CD14-positive monocyte (primary cell): ENCODE measurements at regions not wholly inside any gene's neighbourhood (a gene's known extent, or its start where the extent isn't known, plus 50 kb on each side); places are given as distances from the start of the nearest gene placed in this dataset. TPM values are rescaled to one million over a fixed set of nuclear protein-coding genes. Genes with fewer than 3 reads are reported as not detected.
"Not testable (repeated sequence)": the region's sequence is repeated elsewhere in the genome, so short reads cannot be mapped to it uniquely, and the experiment has no call there.

Experiments used
- DNase-seq, 3 donors: peaks; one replicate each; pipeline ENCODE4 v3.0.0-alpha.2; 2011 to 2022
- H2AFZ ChIP-seq: 2 replicates; pipeline ENCODE4 v1.6.0; 2012; ENCODE audit warnings: mild to moderate bottlenecking, low read depth, low read length, inconsistent platforms; ENCODE audit not compliant: insufficient read depth, poor library complexity, severe bottlenecking
- H3K27ac ChIP-seq, 2 donors: 1 replicate in 1 of 2; 2 replicates in 1 of 2; pipeline ENCODE4 v1.5.1; 2012 to 2013; ENCODE audit warnings: low read length in 2 of 2, control low read depth in 1 of 2, inconsistent platforms in 1 of 2, low read depth in 1 of 2, mild to moderate bottlenecking in 1 of 2
- H3K27me3 ChIP-seq, 2 donors: one replicate each; pipeline versions ENCODE4 v1.6.0 to v1.6.1; 2011 to 2013; ENCODE audit warnings: low read length in 2 of 2; ENCODE audit not compliant: control insufficient read depth in 2 of 2, insufficient read depth in 2 of 2
- H3K36me3 ChIP-seq, 2 donors: replicated peaks in 1 of 2; 1 replicate in 1 of 2; 2 replicates in 1 of 2; pipeline versions ENCODE4 v1.5.1 to v1.6.1; 2012 to 2013; ENCODE audit warnings: low read length in 2 of 2, control low read depth in 1 of 2, inconsistent platforms in 1 of 2, mild to moderate bottlenecking in 1 of 2; ENCODE audit not compliant: insufficient read depth in 2 of 2, control insufficient read depth in 1 of 2
- H3K4me1 ChIP-seq, 2 donors: 1 replicate in 1 of 2; 2 replicates in 1 of 2; pipeline versions ENCODE4 v1.5.1 to v1.6.1; 2012 to 2013; ENCODE audit warnings: low read length in 2 of 2, control low read depth in 1 of 2, inconsistent platforms in 1 of 2, mild to moderate bottlenecking in 1 of 2, moderate library complexity in 1 of 2; ENCODE audit not compliant: insufficient read depth in 2 of 2, control insufficient read depth in 1 of 2
- H3K4me2 ChIP-seq: replicated peaks from 2 replicates; pipeline ENCODE3; 2012; ENCODE audit warnings: low read length, moderate library complexity, mild to moderate bottlenecking; ENCODE audit not compliant: poor library complexity, severe bottlenecking; ENCODE audit errors: extremely low read depth
- H3K4me3 ChIP-seq, 3 experiments: fragments of 200-600 bp in 1 of 3; sonication (generic) in 1 of 3; replicated peaks in 1 of 3; 1 replicate in 2 of 3; 2 replicates in 1 of 3; pipeline ENCODE4 v1.5.1; 2011 to 2013; ENCODE audit warnings: low read length in 3 of 3, mild to moderate bottlenecking in 3 of 3, control low read depth in 2 of 3, low read depth in 2 of 3, inconsistent platforms in 1 of 3, moderate library complexity in 1 of 3
- H3K79me2 ChIP-seq: 2 replicates; pipeline ENCODE4 v1.6.0; 2012; ENCODE audit warnings: mild to moderate bottlenecking, control low read depth, inconsistent platforms, low read length, moderate library complexity; ENCODE audit not compliant: insufficient read depth
- H3K9ac ChIP-seq: 2 replicates; pipeline ENCODE4 v1.6.0; 2017; ENCODE audit warnings: low read length, mild to moderate bottlenecking; ENCODE audit not compliant: insufficient read depth, poor library complexity, severe bottlenecking
- H3K9me3 ChIP-seq, 2 donors: replicated peaks in 1 of 2; 1 replicate in 1 of 2; 2 replicates in 1 of 2; pipeline versions ENCODE4 v1.5.1 to v1.6.1; 2012 to 2013; ENCODE audit warnings: low read length in 2 of 2, control low read depth in 1 of 2; ENCODE audit not compliant: control insufficient read depth in 1 of 2, insufficient read depth in 1 of 2
- H4K20me1 ChIP-seq: 2 replicates; pipeline ENCODE4 v1.6.0; 2012; ENCODE audit warnings: mild to moderate bottlenecking, low read length, control low read depth, moderate library complexity; ENCODE audit not compliant: insufficient read depth
- H3K27ac Mint-ChIP-seq, 7 donors: one replicate each; pipeline ENCODE4 v1.8.0; 2020; ENCODE audit warnings: mild to moderate bottlenecking in 7 of 7, mixed read lengths in 7 of 7, moderate library complexity in 6 of 7, inconsistent platforms in 2 of 7
- H3K27me3 Mint-ChIP-seq, 3 donors: one replicate each; pipeline ENCODE4 v1.8.0; 2021 to 2022; ENCODE audit warnings: low read depth in 3 of 3, mild to moderate bottlenecking in 3 of 3, mixed read lengths in 3 of 3, moderate library complexity in 3 of 3, inconsistent platforms in 1 of 3
- H3K36me3 Mint-ChIP-seq, 2 donors: one replicate each; pipeline ENCODE4 v1.8.0; 2020; ENCODE audit warnings: mixed read lengths in 2 of 2, inconsistent platforms in 1 of 2, mild to moderate bottlenecking in 1 of 2
- H3K4me1 Mint-ChIP-seq: one replicate; pipeline ENCODE4 v1.8.0; 2020; ENCODE audit warnings: mild to moderate bottlenecking, mixed read lengths
- H3K4me3 Mint-ChIP-seq, 2 donors: one replicate each; pipeline ENCODE4 v1.8.0; 2020; ENCODE audit warnings: mild to moderate bottlenecking in 2 of 2, mixed read lengths in 2 of 2, moderate library complexity in 1 of 2
- H3K9me3 Mint-ChIP-seq, 7 donors: one replicate each; pipeline ENCODE4 v1.8.0; 2020 to 2022; ENCODE audit warnings: mixed read lengths in 7 of 7, mild to moderate bottlenecking in 6 of 7, moderate library complexity in 6 of 7, inconsistent platforms in 2 of 7
- WGBS: methylation state at CpG from one replicate; pipeline ENCODE4 v1.1.5; 2013; ENCODE audit warnings: missing lambda C conversion rate; ENCODE audit not compliant: insufficient coverage; 5-methylcytosine and 5-hydroxymethylcytosine counted together
- intact Hi-C, 2 donors: fragments of 100-400 bp; cut with micrococcal nuclease; formaldehyde crosslinking; loops; one replicate each; pipeline versions ENCODE4 v1.15.0 to v1.15.1; 2023
- small RNA-seq: library from RNA; depleted of rRNA; stranded (forward); fragments of <200 nt; gene quantifications from one replicate; pipeline ENCODE3, GENCODE V24; 2012; ENCODE audit warnings: low read depth; ENCODE audit not compliant: insufficient read length

- DNase-seq, H3K4me3 Mint-ChIP-seq, H3K27ac ChIP-seq, H3K36me3 Mint-ChIP-seq, H3K4me2 ChIP-seq, H3K9ac ChIP-seq, intact Hi-C loops, H4K20me1 ChIP-seq, H3K27ac Mint-ChIP-seq, H3K9me3 Mint-ChIP-seq, H3K4me3 ChIP-seq, H3K9me3 ChIP-seq, H3K36me3 ChIP-seq, H2AFZ ChIP-seq, H3K27me3 ChIP-seq, H3K79me2 ChIP-seq: not testable (repeated sequence)
- H3K27me3 Mint-ChIP-seq, result peaks cover 3 to 13% (median 4%) of the 10 kb centered on the region in 3 donors
- peaks cover 15 to 18% of the 10 kb centered on the region in 2 donors for H3K4me1 ChIP-seq
- WGBS, result 93% methylated on average over 18 of the region's 30 CpGs
- peaks cover 16% of the 10 kb centered on the region for H3K4me1 Mint-ChIP-seq
Measured at GRCh38 chr16:21545664-21546326, 53.6 kb upstream of the METTL9 start.

DNA sequence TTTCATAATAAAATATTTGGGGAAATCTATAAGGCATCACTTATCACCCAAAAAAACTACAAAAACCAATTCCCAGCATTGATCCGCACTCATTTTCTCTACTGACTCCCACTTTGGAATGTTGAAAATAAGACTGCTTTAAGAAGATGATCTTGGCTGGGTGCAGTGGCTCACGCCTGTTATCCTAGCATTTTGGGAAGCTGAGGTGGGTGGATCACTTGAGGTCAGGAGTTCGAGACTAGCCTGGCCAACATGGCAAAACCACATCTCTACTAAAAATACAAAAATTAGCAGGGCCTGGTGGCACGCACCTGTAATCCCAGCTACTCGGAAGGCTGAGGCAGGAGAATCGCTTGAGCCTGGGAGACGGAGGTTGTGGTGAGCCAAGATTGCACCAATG lies 50.0 kb upstream of the METTL9 start:
- H3K36me3 ChIP-seq, H3K4me2 ChIP-seq, intact Hi-C loops, H3K4me1 ChIP-seq, H3K27ac ChIP-seq, H3K4me3 Mint-ChIP-seq, H3K4me1 Mint-ChIP-seq, H3K27me3 Mint-ChIP-seq, H3K27me3 ChIP-seq, H3K4me3 ChIP-seq, H2AFZ ChIP-seq, H3K9ac ChIP-seq, H3K79me2 ChIP-seq, H3K36me3 Mint-ChIP-seq, H3K9me3 ChIP-seq, DNase-seq, H3K27ac Mint-ChIP-seq, H3K9me3 Mint-ChIP-seq, H4K20me1 ChIP-seq: not testable (repeated sequence)
- no CpG with 5 or more reads among the region's 7 CpGs for WGBS

Small RNAs in the stretch of these regions (small RNA-seq; reads per million reads assigned to genes)
- gene MIR3680-1, result not detected
